ENCODE measurements at regions not wholly inside any gene's neighbourhood (a gene's known extent, or its start where the extent isn't known, plus 50 kb on each side); places are given as distances from the start of the nearest gene placed in this dataset.

DNA sequence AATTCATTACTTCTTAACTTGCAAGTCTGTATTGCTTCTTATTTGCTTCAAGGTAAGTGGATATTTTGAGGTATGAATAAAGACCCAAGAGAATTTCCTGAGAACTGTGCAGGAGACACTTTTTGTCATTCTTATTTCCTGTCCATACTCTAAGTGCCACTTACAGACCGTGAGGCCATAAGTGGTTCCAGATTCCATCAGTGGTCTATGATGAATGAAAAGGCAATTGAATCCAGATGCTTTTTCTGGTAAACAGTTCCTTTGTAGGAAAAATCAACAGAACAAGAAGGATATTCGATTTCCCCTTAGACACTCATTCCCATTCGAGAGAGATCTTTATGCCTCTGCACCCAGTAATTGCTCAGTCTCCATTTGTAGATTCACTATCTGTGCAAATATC, 58.3 kb upstream of the PDE10A start (continued):
- TF ChIP-seq, protein P1, sequence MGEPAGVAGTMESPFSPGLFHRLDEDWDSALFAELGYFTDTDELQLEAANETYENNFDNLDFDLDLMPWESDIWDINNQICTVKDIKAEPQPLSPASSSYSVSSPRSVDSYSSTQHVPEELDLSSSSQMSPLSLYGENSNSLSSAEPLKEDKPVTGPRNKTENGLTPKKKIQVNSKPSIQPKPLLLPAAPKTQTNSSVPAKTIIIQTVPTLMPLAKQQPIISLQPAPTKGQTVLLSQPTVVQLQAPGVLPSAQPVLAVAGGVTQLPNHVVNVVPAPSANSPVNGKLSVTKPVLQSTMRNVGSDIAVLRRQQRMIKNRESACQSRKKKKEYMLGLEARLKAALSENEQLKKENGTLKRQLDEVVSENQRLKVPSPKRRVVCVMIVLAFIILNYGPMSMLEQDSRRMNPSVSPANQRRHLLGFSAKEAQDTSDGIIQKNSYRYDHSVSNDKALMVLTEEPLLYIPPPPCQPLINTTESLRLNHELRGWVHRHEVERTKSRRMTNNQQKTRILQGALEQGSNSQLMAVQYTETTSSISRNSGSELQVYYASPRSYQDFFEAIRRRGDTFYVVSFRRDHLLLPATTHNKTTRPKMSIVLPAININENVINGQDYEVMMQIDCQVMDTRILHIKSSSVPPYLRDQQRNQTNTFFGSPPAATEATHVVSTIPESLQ (CRISPR knock-in tag; IDR thresholded peaks at IDR 0.05), result no peak
- TF ChIP-seq, protein P2, sequence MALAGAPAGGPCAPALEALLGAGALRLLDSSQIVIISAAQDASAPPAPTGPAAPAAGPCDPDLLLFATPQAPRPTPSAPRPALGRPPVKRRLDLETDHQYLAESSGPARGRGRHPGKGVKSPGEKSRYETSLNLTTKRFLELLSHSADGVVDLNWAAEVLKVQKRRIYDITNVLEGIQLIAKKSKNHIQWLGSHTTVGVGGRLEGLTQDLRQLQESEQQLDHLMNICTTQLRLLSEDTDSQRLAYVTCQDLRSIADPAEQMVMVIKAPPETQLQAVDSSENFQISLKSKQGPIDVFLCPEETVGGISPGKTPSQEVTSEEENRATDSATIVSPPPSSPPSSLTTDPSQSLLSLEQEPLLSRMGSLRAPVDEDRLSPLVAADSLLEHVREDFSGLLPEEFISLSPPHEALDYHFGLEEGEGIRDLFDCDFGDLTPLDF (CRISPR knock-in tag; IDR thresholded peaks at IDR 0.05), result no peak
- no peak for TF ChIP-seq ZBTB21 (CRISPR knock-in tag; IDR thresholded peaks at IDR 0.05; ENCODE audit: borderline replicate concordance)
- TF ChIP-seq, protein P3, sequence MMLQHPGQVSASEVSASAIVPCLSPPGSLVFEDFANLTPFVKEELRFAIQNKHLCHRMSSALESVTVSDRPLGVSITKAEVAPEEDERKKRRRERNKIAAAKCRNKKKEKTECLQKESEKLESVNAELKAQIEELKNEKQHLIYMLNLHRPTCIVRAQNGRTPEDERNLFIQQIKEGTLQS (CRISPR knock-in tag; conservative IDR thresholded peaks at IDR 0.05), result no peak
- no peak for TF ChIP-seq JAZF1 (CRISPR knock-in tag; IDR thresholded peaks at IDR 0.05)
- TF ChIP-seq, protein P4, sequence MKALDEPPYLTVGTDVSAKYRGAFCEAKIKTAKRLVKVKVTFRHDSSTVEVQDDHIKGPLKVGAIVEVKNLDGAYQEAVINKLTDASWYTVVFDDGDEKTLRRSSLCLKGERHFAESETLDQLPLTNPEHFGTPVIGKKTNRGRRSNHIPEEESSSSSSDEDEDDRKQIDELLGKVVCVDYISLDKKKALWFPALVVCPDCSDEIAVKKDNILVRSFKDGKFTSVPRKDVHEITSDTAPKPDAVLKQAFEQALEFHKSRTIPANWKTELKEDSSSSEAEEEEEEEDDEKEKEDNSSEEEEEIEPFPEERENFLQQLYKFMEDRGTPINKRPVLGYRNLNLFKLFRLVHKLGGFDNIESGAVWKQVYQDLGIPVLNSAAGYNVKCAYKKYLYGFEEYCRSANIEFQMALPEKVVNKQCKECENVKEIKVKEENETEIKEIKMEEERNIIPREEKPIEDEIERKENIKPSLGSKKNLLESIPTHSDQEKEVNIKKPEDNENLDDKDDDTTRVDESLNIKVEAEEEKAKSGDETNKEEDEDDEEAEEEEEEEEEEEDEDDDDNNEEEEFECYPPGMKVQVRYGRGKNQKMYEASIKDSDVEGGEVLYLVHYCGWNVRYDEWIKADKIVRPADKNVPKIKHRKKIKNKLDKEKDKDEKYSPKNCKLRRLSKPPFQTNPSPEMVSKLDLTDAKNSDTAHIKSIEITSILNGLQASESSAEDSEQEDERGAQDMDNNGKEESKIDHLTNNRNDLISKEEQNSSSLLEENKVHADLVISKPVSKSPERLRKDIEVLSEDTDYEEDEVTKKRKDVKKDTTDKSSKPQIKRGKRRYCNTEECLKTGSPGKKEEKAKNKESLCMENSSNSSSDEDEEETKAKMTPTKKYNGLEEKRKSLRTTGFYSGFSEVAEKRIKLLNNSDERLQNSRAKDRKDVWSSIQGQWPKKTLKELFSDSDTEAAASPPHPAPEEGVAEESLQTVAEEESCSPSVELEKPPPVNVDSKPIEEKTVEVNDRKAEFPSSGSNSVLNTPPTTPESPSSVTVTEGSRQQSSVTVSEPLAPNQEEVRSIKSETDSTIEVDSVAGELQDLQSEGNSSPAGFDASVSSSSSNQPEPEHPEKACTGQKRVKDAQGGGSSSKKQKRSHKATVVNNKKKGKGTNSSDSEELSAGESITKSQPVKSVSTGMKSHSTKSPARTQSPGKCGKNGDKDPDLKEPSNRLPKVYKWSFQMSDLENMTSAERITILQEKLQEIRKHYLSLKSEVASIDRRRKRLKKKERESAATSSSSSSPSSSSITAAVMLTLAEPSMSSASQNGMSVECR (CRISPR knock-in tag; IDR thresholded peaks at IDR 0.05; ENCODE audit: borderline replicate concordance), result no peak

DNA sequence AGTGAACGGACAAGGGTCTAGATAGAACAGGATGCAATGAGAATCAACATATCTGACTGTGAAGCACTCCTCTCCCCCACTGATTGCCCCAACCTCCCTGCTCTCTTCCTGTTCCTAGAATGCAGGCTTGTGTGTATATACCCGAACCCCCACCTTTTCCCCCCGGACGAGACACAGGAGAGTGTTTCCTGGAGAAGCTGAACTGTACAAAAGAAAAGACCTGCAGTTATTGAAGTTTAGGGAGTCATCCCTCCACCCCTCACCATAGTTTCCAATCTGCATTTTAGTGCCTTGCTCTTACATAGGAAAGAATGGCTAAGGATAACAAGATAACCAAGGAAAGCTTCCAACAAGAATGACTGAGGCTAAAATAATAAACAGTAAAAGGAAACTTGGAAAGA, 55.5 kb upstream of the PDE10A start:
- Mint-ChIP-seq H3K9me3 (no peaks in the 10 kb centered on the region), H3K36me3 (no peaks in the 10 kb centered on the region), H3K4me1 (no peaks in the 10 kb centered on the region), H3K27me3 (ENCODE audit: low read depth) (no peaks in the 10 kb centered on the region), H3K27ac (no peak overlapping the region), H3K4me3 (no peak overlapping the region)
- no peak for DNase-seq (ENCODE audit: low spot score)
- CTCF ChIA-PET, result no interaction called here
- no peak for ATAC-seq
- TF ChIP-seq, protein P3 (CRISPR knock-in tag; conservative IDR thresholded peaks at IDR 0.05), result no peak
- TF ChIP-seq ESRRA (CRISPR knock-in tag; IDR thresholded peaks at IDR 0.05; ENCODE audit: borderline replicate concordance), result no peak
- TF ChIP-seq, protein P5, sequence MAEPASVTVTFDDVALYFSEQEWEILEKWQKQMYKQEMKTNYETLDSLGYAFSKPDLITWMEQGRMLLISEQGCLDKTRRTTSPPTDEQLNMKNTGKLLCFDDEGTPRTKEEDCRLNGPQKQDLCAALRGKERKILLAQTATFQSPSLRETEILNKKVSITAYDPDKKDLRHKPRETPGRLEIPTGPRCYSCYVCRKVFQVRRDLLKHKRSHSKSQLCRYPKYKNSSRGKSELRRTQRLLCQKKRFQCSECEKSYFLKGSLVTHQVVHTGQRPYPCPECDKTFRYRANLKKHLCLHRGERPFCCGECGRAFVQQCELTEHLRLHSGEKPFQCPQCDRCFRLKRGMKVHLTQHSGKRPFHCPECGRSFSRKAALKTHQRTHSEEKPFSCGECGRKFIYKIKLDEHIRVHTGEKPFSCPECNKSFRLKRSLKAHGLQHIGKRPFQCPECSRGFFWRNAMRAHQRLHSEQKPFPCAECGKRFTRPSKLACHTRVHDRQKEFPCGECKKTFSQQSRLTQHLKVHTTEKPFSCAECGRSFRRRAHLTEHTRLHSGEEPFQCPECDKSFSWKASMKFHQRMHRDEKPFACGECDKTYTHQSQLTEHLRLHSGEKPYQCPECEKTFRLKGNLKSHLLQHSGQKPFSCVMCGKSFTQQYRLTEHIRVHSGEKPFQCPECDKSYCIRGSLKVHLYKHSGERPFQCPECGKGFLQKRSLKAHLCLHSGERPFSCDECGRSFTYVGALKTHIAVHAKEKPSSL (CRISPR knock-in tag; conservative IDR thresholded peaks at IDR 0.05), result no peak
- TF ChIP-seq, protein P6, sequence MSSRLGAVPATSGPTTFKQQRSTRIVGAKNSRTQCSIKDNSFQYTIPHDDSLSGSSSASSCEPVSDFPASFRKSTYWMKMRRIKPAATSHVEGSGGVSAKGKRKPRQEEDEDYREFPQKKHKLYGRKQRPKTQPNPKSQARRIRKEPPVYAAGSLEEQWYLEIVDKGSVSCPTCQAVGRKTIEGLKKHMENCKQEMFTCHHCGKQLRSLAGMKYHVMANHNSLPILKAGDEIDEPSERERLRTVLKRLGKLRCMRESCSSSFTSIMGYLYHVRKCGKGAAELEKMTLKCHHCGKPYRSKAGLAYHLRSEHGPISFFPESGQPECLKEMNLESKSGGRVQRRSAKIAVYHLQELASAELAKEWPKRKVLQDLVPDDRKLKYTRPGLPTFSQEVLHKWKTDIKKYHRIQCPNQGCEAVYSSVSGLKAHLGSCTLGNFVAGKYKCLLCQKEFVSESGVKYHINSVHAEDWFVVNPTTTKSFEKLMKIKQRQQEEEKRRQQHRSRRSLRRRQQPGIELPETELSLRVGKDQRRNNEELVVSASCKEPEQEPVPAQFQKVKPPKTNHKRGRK (CRISPR knock-in tag; IDR thresholded peaks at IDR 0.05; ENCODE audit: borderline replicate concordance), result no peak
- no peak for TF ChIP-seq MXD4 (CRISPR knock-in tag; IDR thresholded peaks at IDR 0.05; ENCODE audit: borderline replicate concordance)
- no peak for TF ChIP-seq ZNF317 (CRISPR knock-in tag; IDR thresholded peaks at IDR 0.05; ENCODE audit: borderline replicate concordance, low read depth)
- TF ChIP-seq JUN (CRISPR knock-in tag; IDR thresholded peaks at IDR 0.05), result no peak
- TF ChIP-seq, protein P7, sequence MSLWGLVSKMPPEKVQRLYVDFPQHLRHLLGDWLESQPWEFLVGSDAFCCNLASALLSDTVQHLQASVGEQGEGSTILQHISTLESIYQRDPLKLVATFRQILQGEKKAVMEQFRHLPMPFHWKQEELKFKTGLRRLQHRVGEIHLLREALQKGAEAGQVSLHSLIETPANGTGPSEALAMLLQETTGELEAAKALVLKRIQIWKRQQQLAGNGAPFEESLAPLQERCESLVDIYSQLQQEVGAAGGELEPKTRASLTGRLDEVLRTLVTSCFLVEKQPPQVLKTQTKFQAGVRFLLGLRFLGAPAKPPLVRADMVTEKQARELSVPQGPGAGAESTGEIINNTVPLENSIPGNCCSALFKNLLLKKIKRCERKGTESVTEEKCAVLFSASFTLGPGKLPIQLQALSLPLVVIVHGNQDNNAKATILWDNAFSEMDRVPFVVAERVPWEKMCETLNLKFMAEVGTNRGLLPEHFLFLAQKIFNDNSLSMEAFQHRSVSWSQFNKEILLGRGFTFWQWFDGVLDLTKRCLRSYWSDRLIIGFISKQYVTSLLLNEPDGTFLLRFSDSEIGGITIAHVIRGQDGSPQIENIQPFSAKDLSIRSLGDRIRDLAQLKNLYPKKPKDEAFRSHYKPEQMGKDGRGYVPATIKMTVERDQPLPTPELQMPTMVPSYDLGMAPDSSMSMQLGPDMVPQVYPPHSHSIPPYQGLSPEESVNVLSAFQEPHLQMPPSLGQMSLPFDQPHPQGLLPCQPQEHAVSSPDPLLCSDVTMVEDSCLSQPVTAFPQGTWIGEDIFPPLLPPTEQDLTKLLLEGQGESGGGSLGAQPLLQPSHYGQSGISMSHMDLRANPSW (CRISPR knock-in tag; conservative IDR thresholded peaks at IDR 0.05; ENCODE audit: low read depth), result no peak
- TF ChIP-seq, protein P8, sequence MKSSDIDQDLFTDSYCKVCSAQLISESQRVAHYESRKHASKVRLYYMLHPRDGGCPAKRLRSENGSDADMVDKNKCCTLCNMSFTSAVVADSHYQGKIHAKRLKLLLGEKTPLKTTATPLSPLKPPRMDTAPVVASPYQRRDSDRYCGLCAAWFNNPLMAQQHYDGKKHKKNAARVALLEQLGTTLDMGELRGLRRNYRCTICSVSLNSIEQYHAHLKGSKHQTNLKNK (CRISPR knock-in tag; IDR thresholded peaks at IDR 0.05), result no peak
- TF ChIP-seq TCF7 (CRISPR knock-in tag; IDR thresholded peaks at IDR 0.05; ENCODE audit: low read depth), result no peak
- no peak for TF ChIP-seq SP1 (CRISPR knock-in tag; conservative IDR thresholded peaks at IDR 0.05)
- TF ChIP-seq ZBTB21 (CRISPR knock-in tag; IDR thresholded peaks at IDR 0.05; ENCODE audit: borderline replicate concordance), result no peak
- TF ChIP-seq NR1H2 (CRISPR knock-in tag; IDR thresholded peaks at IDR 0.05), result no peak
- no peak for TF ChIP-seq TEAD1 (CRISPR knock-in tag; IDR thresholded peaks at IDR 0.05)
- TF ChIP-seq SMAD4 (CRISPR knock-in tag; IDR thresholded peaks at IDR 0.05), result no peak
- POLR2A ChIA-PET, result no interaction called here
